ENCODE measurements at regions not wholly inside any gene's neighbourhood (a gene's known extent, or its start where the extent isn't known, plus 50 kb on each side); places are given as distances from the start of the nearest gene placed in this dataset.

DNA sequence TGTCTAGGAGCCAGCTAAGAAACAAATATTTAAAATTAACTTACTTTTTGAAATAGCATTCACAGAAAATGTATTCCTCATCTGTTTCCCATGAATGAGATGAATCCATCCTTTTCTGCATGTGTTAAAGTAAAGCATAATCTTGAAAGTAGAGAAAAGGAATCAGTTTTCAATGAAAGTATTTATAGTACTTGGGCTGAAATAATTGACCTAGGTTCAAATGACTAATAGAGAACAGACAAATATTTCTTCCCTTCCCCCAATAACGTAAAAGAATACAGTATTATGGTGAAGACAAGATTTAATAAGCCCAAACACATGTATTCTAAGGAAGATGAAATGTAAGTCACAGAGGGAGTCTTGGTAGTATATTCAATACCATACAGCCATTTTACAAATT is 403.5 kb downstream of the ZNF608 start:
- WGBS: 50% methylated on average over 1 of the region's 1 CpG
- Histone ChIP-seq H3K9ac (ENCODE audit: low read depth in 1 of 2, low read length in 2 of 2) (no peak overlapping the region), H3K27me3 (ENCODE audit: control insufficient read depth in 4 of 4, insufficient read depth in 4 of 4, low read length in 3 of 4) (peaks cover 0 to 2% (median 0%) of the 10 kb centered on the region in 4 donors), H3K4me1 (ENCODE audit: control insufficient read depth in 4 of 4, insufficient read depth in 4 of 4, low read length in 3 of 4) (no peaks in the 10 kb centered on the region), H3K27ac (ENCODE audit: low read depth in 1 of 2, low read length in 2 of 2) (no peak overlapping the region), H3K36me3 (ENCODE audit: control insufficient read depth in 4 of 4, insufficient read depth in 3 of 4, low read depth in 1 of 4, low read length in 3 of 4) (no peaks in the 10 kb centered on the region), H3K4me3 (ENCODE audit: low read depth in 1 of 3, low read length in 3 of 3) (no peak overlapping the region), H3K9me3 (ENCODE audit: control insufficient read depth in 4 of 4, low read length in 3 of 4) (no peaks in the 10 kb centered on the region)
- DNase-seq (ENCODE audit: low spot score): no peak
- TF ChIP-seq NR2F2 (IDR thresholded peaks at IDR 0.05) (no peak), RXRA (IDR thresholded peaks at IDR 0.05) (no peak), JUND (IDR thresholded peaks at IDR 0.05) (no peak), HNF4A (conservative IDR thresholded peaks at IDR 0.05) (no peak), FOXA1 (IDR thresholded peaks at IDR 0.05) (no peak), TAF1 (conservative IDR thresholded peaks at IDR 0.05) (no peak), GABPA (IDR thresholded peaks at IDR 0.05 in 1 of 2, conservative IDR thresholded peaks at IDR 0.05 in 1 of 2) (no peak), SP1 (IDR thresholded peaks at IDR 0.05) (no peak), YY1 (IDR thresholded peaks at IDR 0.05) (no peak)
- TF ChIP-seq, protein P1, sequence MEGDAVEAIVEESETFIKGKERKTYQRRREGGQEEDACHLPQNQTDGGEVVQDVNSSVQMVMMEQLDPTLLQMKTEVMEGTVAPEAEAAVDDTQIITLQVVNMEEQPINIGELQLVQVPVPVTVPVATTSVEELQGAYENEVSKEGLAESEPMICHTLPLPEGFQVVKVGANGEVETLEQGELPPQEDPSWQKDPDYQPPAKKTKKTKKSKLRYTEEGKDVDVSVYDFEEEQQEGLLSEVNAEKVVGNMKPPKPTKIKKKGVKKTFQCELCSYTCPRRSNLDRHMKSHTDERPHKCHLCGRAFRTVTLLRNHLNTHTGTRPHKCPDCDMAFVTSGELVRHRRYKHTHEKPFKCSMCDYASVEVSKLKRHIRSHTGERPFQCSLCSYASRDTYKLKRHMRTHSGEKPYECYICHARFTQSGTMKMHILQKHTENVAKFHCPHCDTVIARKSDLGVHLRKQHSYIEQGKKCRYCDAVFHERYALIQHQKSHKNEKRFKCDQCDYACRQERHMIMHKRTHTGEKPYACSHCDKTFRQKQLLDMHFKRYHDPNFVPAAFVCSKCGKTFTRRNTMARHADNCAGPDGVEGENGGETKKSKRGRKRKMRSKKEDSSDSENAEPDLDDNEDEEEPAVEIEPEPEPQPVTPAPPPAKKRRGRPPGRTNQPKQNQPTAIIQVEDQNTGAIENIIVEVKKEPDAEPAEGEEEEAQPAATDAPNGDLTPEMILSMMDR (IDR thresholded peaks at IDR 0.05; ENCODE audit: low read depth, low read length, missing input control): no peak
- TF ChIP-seq, protein P2, sequence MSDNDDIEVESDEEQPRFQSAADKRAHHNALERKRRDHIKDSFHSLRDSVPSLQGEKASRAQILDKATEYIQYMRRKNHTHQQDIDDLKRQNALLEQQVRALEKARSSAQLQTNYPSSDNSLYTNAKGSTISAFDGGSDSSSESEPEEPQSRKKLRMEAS (IDR thresholded peaks at IDR 0.05): no peak
- TF ChIP-seq, protein P3, sequence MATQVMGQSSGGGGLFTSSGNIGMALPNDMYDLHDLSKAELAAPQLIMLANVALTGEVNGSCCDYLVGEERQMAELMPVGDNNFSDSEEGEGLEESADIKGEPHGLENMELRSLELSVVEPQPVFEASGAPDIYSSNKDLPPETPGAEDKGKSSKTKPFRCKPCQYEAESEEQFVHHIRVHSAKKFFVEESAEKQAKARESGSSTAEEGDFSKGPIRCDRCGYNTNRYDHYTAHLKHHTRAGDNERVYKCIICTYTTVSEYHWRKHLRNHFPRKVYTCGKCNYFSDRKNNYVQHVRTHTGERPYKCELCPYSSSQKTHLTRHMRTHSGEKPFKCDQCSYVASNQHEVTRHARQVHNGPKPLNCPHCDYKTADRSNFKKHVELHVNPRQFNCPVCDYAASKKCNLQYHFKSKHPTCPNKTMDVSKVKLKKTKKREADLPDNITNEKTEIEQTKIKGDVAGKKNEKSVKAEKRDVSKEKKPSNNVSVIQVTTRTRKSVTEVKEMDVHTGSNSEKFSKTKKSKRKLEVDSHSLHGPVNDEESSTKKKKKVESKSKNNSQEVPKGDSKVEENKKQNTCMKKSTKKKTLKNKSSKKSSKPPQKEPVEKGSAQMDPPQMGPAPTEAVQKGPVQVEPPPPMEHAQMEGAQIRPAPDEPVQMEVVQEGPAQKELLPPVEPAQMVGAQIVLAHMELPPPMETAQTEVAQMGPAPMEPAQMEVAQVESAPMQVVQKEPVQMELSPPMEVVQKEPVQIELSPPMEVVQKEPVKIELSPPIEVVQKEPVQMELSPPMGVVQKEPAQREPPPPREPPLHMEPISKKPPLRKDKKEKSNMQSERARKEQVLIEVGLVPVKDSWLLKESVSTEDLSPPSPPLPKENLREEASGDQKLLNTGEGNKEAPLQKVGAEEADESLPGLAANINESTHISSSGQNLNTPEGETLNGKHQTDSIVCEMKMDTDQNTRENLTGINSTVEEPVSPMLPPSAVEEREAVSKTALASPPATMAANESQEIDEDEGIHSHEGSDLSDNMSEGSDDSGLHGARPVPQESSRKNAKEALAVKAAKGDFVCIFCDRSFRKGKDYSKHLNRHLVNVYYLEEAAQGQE (IDR thresholded peaks at IDR 0.05): no peak
- TF ChIP-seq, protein P4, sequence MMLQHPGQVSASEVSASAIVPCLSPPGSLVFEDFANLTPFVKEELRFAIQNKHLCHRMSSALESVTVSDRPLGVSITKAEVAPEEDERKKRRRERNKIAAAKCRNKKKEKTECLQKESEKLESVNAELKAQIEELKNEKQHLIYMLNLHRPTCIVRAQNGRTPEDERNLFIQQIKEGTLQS (IDR thresholded peaks at IDR 0.05): no peak
- TF ChIP-seq, protein P5, sequence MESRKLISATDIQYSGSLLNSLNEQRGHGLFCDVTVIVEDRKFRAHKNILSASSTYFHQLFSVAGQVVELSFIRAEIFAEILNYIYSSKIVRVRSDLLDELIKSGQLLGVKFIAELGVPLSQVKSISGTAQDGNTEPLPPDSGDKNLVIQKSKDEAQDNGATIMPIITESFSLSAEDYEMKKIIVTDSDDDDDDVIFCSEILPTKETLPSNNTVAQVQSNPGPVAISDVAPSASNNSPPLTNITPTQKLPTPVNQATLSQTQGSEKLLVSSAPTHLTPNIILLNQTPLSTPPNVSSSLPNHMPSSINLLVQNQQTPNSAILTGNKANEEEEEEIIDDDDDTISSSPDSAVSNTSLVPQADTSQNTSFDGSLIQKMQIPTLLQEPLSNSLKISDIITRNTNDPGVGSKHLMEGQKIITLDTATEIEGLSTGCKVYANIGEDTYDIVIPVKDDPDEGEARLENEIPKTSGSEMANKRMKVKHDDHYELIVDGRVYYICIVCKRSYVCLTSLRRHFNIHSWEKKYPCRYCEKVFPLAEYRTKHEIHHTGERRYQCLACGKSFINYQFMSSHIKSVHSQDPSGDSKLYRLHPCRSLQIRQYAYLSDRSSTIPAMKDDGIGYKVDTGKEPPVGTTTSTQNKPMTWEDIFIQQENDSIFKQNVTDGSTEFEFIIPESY (IDR thresholded peaks at IDR 0.05): no peak

DNA sequence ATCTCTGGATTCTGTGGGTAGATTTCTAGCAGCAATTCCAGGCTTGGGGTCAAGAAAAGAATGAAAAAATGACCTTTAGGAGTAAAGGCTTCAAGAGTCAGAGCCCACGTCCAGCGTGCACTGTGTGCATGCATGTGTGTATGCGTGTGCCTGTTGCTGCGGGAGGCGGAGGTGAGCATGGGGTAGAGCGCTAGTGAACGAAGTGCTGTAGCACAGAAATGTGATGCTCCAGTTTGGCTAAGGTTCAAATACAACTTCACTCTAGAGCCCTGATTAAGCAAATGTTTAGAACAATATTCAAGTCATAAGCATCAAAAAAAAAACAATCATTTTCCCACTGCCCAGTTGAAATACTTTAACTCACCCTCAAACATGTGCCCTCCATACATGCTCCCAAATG is 403.9 kb downstream of the ZNF608 start:
- Histone ChIP-seq H3K9me3 (ENCODE audit: control insufficient read depth in 4 of 4, low read length in 3 of 4) (no peaks in the 10 kb centered on the region), H3K36me3 (ENCODE audit: control insufficient read depth in 4 of 4, insufficient read depth in 3 of 4, low read depth in 1 of 4, low read length in 3 of 4) (no peaks in the 10 kb centered on the region), H3K27me3 (ENCODE audit: control insufficient read depth in 4 of 4, insufficient read depth in 4 of 4, low read length in 3 of 4) (peaks cover 0 to 2% (median 0%) of the 10 kb centered on the region in 4 donors), H3K4me3 (ENCODE audit: low read depth in 1 of 3, low read length in 3 of 3) (no peak overlapping the region), H3K9ac (ENCODE audit: low read depth in 1 of 2, low read length in 2 of 2) (no peak overlapping the region), H3K27ac (ENCODE audit: low read depth in 1 of 2, low read length in 2 of 2) (no peak overlapping the region), H3K4me1 (ENCODE audit: control insufficient read depth in 4 of 4, insufficient read depth in 4 of 4, low read length in 3 of 4) (no peaks in the 10 kb centered on the region)
- TF ChIP-seq HNF4A (conservative IDR thresholded peaks at IDR 0.05) (no peak), NR2F2 (IDR thresholded peaks at IDR 0.05) (peak; percentile 39)
- no peak for DNase-seq (ENCODE audit: low spot score)
- 90% methylated on average over 7 of the region's 7 CpGs for WGBS
